ENCODE measurements at regions not wholly inside any gene's neighbourhood (a gene's known extent, or its start where the extent isn't known, plus 50 kb on each side); places are given as distances from the start of the nearest gene placed in this dataset.

- H3F3A ChIP-seq (ENCODE audit: insufficient read depth, low read length): no peaks in the 10 kb centered on the region
- H3K9me2 ChIP-seq (ENCODE audit: low read depth, low read length): no peaks in the 10 kb centered on the region
- H3K9ac ChIP-seq (ENCODE audit: low read length): no peak overlapping the region
- H3K79me2 ChIP-seq (ENCODE audit: insufficient read depth, low read length): no peaks in the 10 kb centered on the region
- no peak overlapping the region for H2AFZ ChIP-seq (ENCODE audit: low read length)
- no peaks in the 10 kb centered on the region for H4K20me1 ChIP-seq (ENCODE audit: insufficient read depth, low read length)
- no peaks in the 10 kb centered on the region for H3K9me3 ChIP-seq (ENCODE audit: low read length)
- H3K4me2 ChIP-seq (ENCODE audit: low read length): no peak overlapping the region
- H3K27me3 ChIP-seq (ENCODE audit: insufficient read depth, low read length): no peaks in the 10 kb centered on the region
- TF ChIP-seq CTCF (IDR thresholded peaks at IDR 0.05; ENCODE audit: low read length) (no peak), EZH2 (IDR thresholded peaks at IDR 0.05; ENCODE audit: borderline replicate concordance, low read length) (no peak)
- H3K27ac ChIP-seq (ENCODE audit: low read depth, low read length, poor library complexity, severe bottlenecking): no peak overlapping the region
- no peaks in the 10 kb centered on the region for H3K36me3 ChIP-seq (ENCODE audit: insufficient read depth, low read length)
- H3K4me1 ChIP-seq (ENCODE audit: insufficient read depth, low read length, severe bottlenecking): no peaks in the 10 kb centered on the region
- no peak overlapping the region for H3K4me3 ChIP-seq (ENCODE audit: low read depth, low read length, poor library complexity, severe bottlenecking)
Observed at GRCh38 chr22:27104449-27104848, 447.1 kb downstream of the MIAT start.

DNA sequence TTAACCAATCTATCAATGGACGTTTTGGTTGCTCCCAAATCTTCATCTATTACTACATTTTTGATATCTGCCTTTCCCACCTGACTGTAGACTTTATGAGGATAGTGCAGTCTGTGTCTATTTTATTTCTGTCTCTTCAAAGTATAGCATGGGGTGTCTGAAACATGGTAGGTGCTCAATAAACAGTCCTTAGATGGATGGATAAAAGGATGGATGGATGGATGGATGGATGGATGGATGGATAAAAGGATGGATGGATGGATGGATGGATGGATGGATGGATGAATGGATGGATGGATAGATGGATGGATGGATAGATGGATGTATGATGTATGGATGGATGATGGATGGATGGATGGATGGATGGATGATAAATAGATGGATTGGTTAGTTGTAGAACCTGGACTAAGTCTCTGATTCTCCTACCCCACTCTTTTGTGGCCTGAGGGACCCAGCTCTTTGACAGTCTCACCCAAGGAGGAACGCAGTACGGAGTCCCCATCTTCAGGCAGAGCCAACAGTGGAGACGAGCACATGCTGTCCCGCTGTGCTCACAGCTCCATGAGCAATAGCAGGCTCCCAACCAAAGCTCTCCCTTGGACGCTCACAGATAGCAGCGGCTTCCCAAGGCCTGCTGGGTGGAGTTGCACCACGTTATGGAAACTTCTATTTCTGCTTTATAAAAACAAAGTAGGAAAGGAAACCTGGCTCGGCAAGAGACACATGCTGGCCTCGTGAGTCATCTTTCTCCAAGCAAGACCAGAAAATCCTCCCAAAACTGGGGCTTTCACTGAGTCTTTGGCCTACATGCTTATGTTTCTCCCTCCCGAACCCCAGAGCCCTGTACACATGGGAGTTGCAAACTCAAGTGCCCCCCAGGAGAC is 448.0 kb downstream of the MIAT start:
- Histone ChIP-seq H3K9me3 (ENCODE audit: low read length) (0 out of 2 replicates have a peak, but pooled peaks cover 3% of the 10 kb centered on the region), H3K27ac (ENCODE audit: low read depth, low read length, poor library complexity, severe bottlenecking) (no peak overlapping the region), H3K4me1 (ENCODE audit: insufficient read depth, low read length, severe bottlenecking) (no peaks in the 10 kb centered on the region), H3F3A (ENCODE audit: insufficient read depth, low read length) (no peaks in the 10 kb centered on the region), H3K36me3 (ENCODE audit: insufficient read depth, low read length) (no peaks in the 10 kb centered on the region), H3K9me2 (ENCODE audit: low read depth, low read length) (no peaks in the 10 kb centered on the region), H4K20me1 (ENCODE audit: insufficient read depth, low read length) (no peaks in the 10 kb centered on the region), H3K9ac (ENCODE audit: low read length) (no peak overlapping the region), H3K27me3 (ENCODE audit: insufficient read depth, low read length) (no peaks in the 10 kb centered on the region), H2AFZ (ENCODE audit: low read length) (no peak overlapping the region), H3K4me3 (ENCODE audit: low read depth, low read length, poor library complexity, severe bottlenecking) (no peak overlapping the region), H3K4me2 (ENCODE audit: low read length) (no peak overlapping the region), H3K79me2 (ENCODE audit: insufficient read depth, low read length) (no peaks in the 10 kb centered on the region)
- TF ChIP-seq EZH2 (IDR thresholded peaks at IDR 0.05; ENCODE audit: borderline replicate concordance, low read length) (no peak), CTCF (IDR thresholded peaks at IDR 0.05; ENCODE audit: low read length) (no peak)

- no peak overlapping the region for H3K4me2 ChIP-seq (ENCODE audit: low read length)
- H3K9me3 ChIP-seq (ENCODE audit: low read length): 0 out of 2 replicates have a peak, but pooled peaks cover 3% of the 10 kb centered on the region
- H3K79me2 ChIP-seq (ENCODE audit: insufficient read depth, low read length): no peaks in the 10 kb centered on the region
- H3K4me3 ChIP-seq (ENCODE audit: low read depth, low read length, poor library complexity, severe bottlenecking): no peak overlapping the region
- H3K9ac ChIP-seq (ENCODE audit: low read length): no peak overlapping the region
- H3K36me3 ChIP-seq (ENCODE audit: insufficient read depth, low read length): no peaks in the 10 kb centered on the region
- H4K20me1 ChIP-seq (ENCODE audit: insufficient read depth, low read length): no peaks in the 10 kb centered on the region
- no peak overlapping the region for H3K27ac ChIP-seq (ENCODE audit: low read depth, low read length, poor library complexity, severe bottlenecking)
- H2AFZ ChIP-seq (ENCODE audit: low read length): no peak overlapping the region
- no peaks in the 10 kb centered on the region for H3F3A ChIP-seq (ENCODE audit: insufficient read depth, low read length)
- no peaks in the 10 kb centered on the region for H3K27me3 ChIP-seq (ENCODE audit: insufficient read depth, low read length)
- H3K9me2 ChIP-seq (ENCODE audit: low read depth, low read length): no peaks in the 10 kb centered on the region
- no peaks in the 10 kb centered on the region for H3K4me1 ChIP-seq (ENCODE audit: insufficient read depth, low read length, severe bottlenecking)
- TF ChIP-seq EZH2 (IDR thresholded peaks at IDR 0.05; ENCODE audit: borderline replicate concordance, low read length) (no peak), CTCF (IDR thresholded peaks at IDR 0.05; ENCODE audit: low read length) (no peak)
Observed at GRCh38 chr22:27106985-27107384, 449.6 kb downstream of the MIAT start.

Measured in OCI-LY1 (cell line).